ENCODE measurements at regions not wholly inside any gene's neighbourhood (a gene's known extent, or its start where the extent isn't known, plus 50 kb on each side); places are given as distances from the start of the nearest gene placed in this dataset.

GRCh38 chr6:145468534-145468933, 266.8 kb downstream of the EPM2A start:
- Histone ChIP-seq H3K27me3 (replicated peaks; ENCODE audit: insufficient read depth) (no peaks in the 10 kb centered on the region), H3K9me3 (peaks cover 2% of the 10 kb centered on the region), H3K27ac (no peak overlapping the region), H3K4me1 (ENCODE audit: control insufficient read depth in 1 of 2, low read depth in 2 of 2) (no peaks in the 10 kb centered on the region), H3K4me3 (no peak overlapping the region), H3K36me3 (no peaks in the 10 kb centered on the region)
- no peak for DNase-seq (ENCODE audit: low spot score)
- no peak for ATAC-seq (ENCODE audit: insufficient number of reproducible peaks, low FRiP score, low read depth)
- TF ChIP-seq, protein P1, sequence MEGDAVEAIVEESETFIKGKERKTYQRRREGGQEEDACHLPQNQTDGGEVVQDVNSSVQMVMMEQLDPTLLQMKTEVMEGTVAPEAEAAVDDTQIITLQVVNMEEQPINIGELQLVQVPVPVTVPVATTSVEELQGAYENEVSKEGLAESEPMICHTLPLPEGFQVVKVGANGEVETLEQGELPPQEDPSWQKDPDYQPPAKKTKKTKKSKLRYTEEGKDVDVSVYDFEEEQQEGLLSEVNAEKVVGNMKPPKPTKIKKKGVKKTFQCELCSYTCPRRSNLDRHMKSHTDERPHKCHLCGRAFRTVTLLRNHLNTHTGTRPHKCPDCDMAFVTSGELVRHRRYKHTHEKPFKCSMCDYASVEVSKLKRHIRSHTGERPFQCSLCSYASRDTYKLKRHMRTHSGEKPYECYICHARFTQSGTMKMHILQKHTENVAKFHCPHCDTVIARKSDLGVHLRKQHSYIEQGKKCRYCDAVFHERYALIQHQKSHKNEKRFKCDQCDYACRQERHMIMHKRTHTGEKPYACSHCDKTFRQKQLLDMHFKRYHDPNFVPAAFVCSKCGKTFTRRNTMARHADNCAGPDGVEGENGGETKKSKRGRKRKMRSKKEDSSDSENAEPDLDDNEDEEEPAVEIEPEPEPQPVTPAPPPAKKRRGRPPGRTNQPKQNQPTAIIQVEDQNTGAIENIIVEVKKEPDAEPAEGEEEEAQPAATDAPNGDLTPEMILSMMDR (IDR thresholded peaks at IDR 0.05) = no peak

DNA sequence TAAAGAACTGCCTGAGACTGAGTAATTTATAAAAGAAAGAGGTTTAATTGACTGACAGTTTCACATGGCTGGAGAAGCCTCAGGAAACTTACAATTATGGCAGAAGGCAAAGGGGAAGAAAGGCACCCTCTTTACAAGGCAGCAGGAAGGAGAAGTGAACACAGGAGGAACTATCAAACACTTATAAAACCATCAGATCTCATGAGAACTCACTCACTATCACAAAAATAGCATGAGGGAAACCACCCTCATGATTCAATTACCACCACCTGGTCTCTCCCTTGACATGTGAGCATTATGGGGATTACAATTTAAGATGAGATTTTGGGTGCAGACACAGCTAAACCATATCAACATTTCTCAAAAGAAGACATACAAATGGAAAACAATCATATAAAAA, 266.3 kb downstream of the EPM2A start:
- no peak for ATAC-seq (ENCODE audit: insufficient number of reproducible peaks, low FRiP score, low read depth)
- H3K4me3 ChIP-seq = no peak overlapping the region
- TF ChIP-seq, protein P1 (IDR thresholded peaks at IDR 0.05) = no peak
- no peak for DNase-seq (ENCODE audit: low spot score)
- H3K9me3 ChIP-seq = peaks cover 4% of the 10 kb centered on the region
- no peaks in the 10 kb centered on the region for H3K4me1 ChIP-seq (ENCODE audit: control insufficient read depth in 1 of 2, low read depth in 2 of 2)
- H3K36me3 ChIP-seq = no peaks in the 10 kb centered on the region
- no peak overlapping the region for H3K27ac ChIP-seq
- H3K27me3 ChIP-seq (replicated peaks; ENCODE audit: insufficient read depth) = no peaks in the 10 kb centered on the region

DNA sequence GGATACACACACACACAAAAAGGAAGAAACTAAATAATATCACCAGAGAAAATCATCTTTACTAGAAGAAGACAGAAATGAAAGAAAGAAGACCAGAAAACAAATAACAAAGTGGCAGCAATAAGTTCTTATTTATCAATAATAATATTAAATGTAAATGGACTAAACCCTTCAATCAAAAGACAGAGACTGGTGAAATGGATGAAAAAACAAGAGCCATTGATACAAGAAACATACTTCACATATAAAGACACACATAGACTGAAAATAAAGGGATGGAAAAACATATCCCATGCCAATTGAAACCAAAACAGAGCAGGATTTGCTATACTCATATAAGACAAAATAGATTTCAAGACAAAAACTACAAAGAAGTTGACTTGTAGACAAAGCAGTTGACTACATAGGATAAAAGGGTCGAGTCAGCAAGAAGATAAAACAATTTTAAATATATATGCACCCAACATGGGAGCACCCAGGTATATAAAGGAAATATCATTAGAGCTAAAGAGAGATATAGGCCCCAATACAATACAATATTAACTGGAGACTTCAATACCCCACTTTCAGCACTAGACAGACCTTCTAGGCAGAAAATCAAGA, 259.4 kb downstream of the EPM2A start:
- no peak for ATAC-seq (ENCODE audit: insufficient number of reproducible peaks, low FRiP score, low read depth)
- TF ChIP-seq, protein P1 (IDR thresholded peaks at IDR 0.05) = no peak
- DNase-seq (ENCODE audit: low spot score) = no peak
- H3K4me1 ChIP-seq (ENCODE audit: control insufficient read depth in 1 of 2, low read depth in 2 of 2) = no peaks in the 10 kb centered on the region
- H3K36me3 ChIP-seq = no peaks in the 10 kb centered on the region
- H3K4me3 ChIP-seq = no peak overlapping the region
- H3K9me3 ChIP-seq = peaks cover 13% of the 10 kb centered on the region
- no peaks in the 10 kb centered on the region for H3K27me3 ChIP-seq (replicated peaks; ENCODE audit: insufficient read depth)
- H3K27ac ChIP-seq = no peak overlapping the region

- H3K9me3 ChIP-seq = peaks cover 9% of the 10 kb centered on the region
- TF ChIP-seq, protein P1 (IDR thresholded peaks at IDR 0.05) = no peak
- ATAC-seq (ENCODE audit: insufficient number of reproducible peaks, low FRiP score, low read depth) (no peak), DNase-seq (ENCODE audit: low spot score) (no peak)
- no peaks in the 10 kb centered on the region for H3K36me3 ChIP-seq
- no peak overlapping the region for H3K4me3 ChIP-seq
- no peak overlapping the region for H3K27ac ChIP-seq
- no peaks in the 10 kb centered on the region for H3K4me1 ChIP-seq (ENCODE audit: control insufficient read depth in 1 of 2, low read depth in 2 of 2)
- no peaks in the 10 kb centered on the region for H3K27me3 ChIP-seq (replicated peaks; ENCODE audit: insufficient read depth)
Measured at GRCh38 chr6:145480024-145480423, 255.3 kb downstream of the EPM2A start.

GRCh38 chr6:145483191-145483996, 251.9 kb downstream of the EPM2A start:
- TF ChIP-seq, protein P1 (IDR thresholded peaks at IDR 0.05) = no peak
- Histone ChIP-seq H3K36me3 (no peaks in the 10 kb centered on the region), H3K4me3 (no peak overlapping the region), H3K4me1 (ENCODE audit: control insufficient read depth in 1 of 2, low read depth in 2 of 2) (no peaks in the 10 kb centered on the region), H3K9me3 (peaks cover 6% of the 10 kb centered on the region), H3K27me3 (replicated peaks; ENCODE audit: insufficient read depth) (no peaks in the 10 kb centered on the region), H3K27ac (no peak overlapping the region)
- ATAC-seq (ENCODE audit: insufficient number of reproducible peaks, low FRiP score, low read depth) (no peak), DNase-seq (ENCODE audit: low spot score) (no peak)
